Superior temporal gyrus (tissue), 1 donor: ENCODE measurements at regions not wholly inside any gene's neighbourhood (a gene's known extent, or its start where the extent isn't known, plus 50 kb on each side); places are given as distances from the start of the nearest gene placed in this dataset.
A peak's percentile ranks its signal among the peaks of the same experiment; 100 is the strongest.

Experiments used
- DNase-seq: peaks from one replicate; pipeline ENCODE4 v3.0.0-alpha.2; 2016; ENCODE audit errors: extremely low spot score

- DNase-seq: no peak
Observed at GRCh38 chr1:219401724-219402625, 210.9 kb downstream of the ZC3H11B start.

GRCh38 chr1:219399446-219399845, 213.5 kb downstream of the ZC3H11B start:
- no peak for DNase-seq

GRCh38 chr1:219398815-219399396, 214.0 kb downstream of the ZC3H11B start:
- DNase-seq: no peak

- DNase-seq: no peak
Observed at GRCh38 chr1:219397511-219397910, 215.4 kb downstream of the ZC3H11B start.

- DNase-seq: no peak
Observed at GRCh38 chr1:219391297-219391696, 217.6 kb downstream of the LYPLAL1 start.

GRCh38 chr1:219387211-219387610, 213.5 kb downstream of the LYPLAL1 start:
- DNase-seq: no peak

GRCh38 chr1:219385787-219386427, 212.2 kb downstream of the LYPLAL1 start:
- DNase-seq: peak; percentile 48

GRCh38 chr1:219383281-219383680, 209.6 kb downstream of the LYPLAL1 start:
- no peak for DNase-seq

- DNase-seq: no peak
Observed at GRCh38 chr1:219381396-219381795, 207.7 kb downstream of the LYPLAL1 start.

- no peak for DNase-seq
Observed at GRCh38 chr1:219380463-219380862, 206.8 kb downstream of the LYPLAL1 start.

GRCh38 chr1:219379691-219380090, 206.0 kb downstream of the LYPLAL1 start:
- no peak for DNase-seq

- DNase-seq: no peak
Observed at GRCh38 chr1:219374636-219375035, 201.0 kb downstream of the LYPLAL1 start.

GRCh38 chr1:219374046-219374566, 200.4 kb downstream of the LYPLAL1 start:
- DNase-seq: no peak

GRCh38 chr1:219373616-219373935, 199.9 kb downstream of the LYPLAL1 start:
- DNase-seq: no peak

- no peak for DNase-seq
Observed at GRCh38 chr1:219372916-219373615, 199.4 kb downstream of the LYPLAL1 start.

GRCh38 chr1:219371471-219371870, 197.8 kb downstream of the LYPLAL1 start:
- DNase-seq: no peak

- DNase-seq: no peak
Observed at GRCh38 chr1:219367496-219367895, 193.8 kb downstream of the LYPLAL1 start.

GRCh38 chr1:219365451-219365850, 191.8 kb downstream of the LYPLAL1 start:
- DNase-seq: no peak

GRCh38 chr1:219362702-219363101, 189.0 kb downstream of the LYPLAL1 start:
- no peak for DNase-seq

- no peak for DNase-seq
Observed at GRCh38 chr1:219359126-219359525, 185.4 kb downstream of the LYPLAL1 start.

- DNase-seq: no peak
Observed at GRCh38 chr1:219358080-219358479, 184.4 kb downstream of the LYPLAL1 start.

GRCh38 chr1:219354962-219355361, 181.3 kb downstream of the LYPLAL1 start:
- DNase-seq: no peak
